ENCODE measurements at regions not wholly inside any gene's neighbourhood (a gene's known extent, or its start where the extent isn't known, plus 50 kb on each side); places are given as distances from the start of the nearest gene placed in this dataset.

- TF ChIP-seq CTCF (IDR thresholded peaks at IDR 0.05; ENCODE audit: low read depth, low read length, missing input control) = no peak
- TF ChIP-seq YY1 (IDR thresholded peaks at IDR 0.05) = no peak
- no peak for TF ChIP-seq MAX (IDR thresholded peaks at IDR 0.05)
- TF ChIP-seq ZBTB33 (IDR thresholded peaks at IDR 0.05) = no peak
- TF ChIP-seq JUND (IDR thresholded peaks at IDR 0.05) = no peak
- no peak for TF ChIP-seq ATF3 (IDR thresholded peaks at IDR 0.05)
- no peak for TF ChIP-seq SP1 (IDR thresholded peaks at IDR 0.05)
- TF ChIP-seq TAF1 (conservative IDR thresholded peaks at IDR 0.05) = no peak
- no peak for TF ChIP-seq REST (IDR thresholded peaks at IDR 0.05)
- no peak for TF ChIP-seq RXRA (IDR thresholded peaks at IDR 0.05)
These were observed 122.5 kb upstream of the CPEB4 start for GRCh38 chr5:173765661-173766060.

All from liver (tissue), 3 donors.